ENCODE measurements at regions not wholly inside any gene's neighbourhood (a gene's known extent, or its start where the extent isn't known, plus 50 kb on each side); places are given as distances from the start of the nearest gene placed in this dataset.
"Not testable (repeated sequence)": the region's sequence is repeated elsewhere in the genome, so short reads cannot be mapped to it uniquely, and the experiment has no call there.

DNA sequence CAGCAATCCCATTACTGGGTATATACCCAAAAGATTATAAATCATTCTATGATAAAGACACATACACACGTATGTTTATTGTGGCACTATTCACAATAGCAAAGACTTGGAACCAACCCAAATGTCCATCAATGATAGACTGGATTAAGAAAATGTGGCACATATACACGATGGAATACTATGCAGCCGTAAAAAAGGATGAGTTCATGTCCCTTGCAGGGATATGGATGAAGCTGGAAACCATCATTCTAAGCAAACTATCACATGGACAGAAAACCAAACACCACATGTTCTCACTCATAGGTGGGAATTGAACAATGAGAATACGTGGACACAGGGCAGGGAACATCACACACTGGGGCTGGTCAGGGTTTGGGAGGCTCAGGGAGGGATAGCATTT, 87.4 kb upstream of the CAB39 start:
- TF ChIP-seq, protein P1, sequence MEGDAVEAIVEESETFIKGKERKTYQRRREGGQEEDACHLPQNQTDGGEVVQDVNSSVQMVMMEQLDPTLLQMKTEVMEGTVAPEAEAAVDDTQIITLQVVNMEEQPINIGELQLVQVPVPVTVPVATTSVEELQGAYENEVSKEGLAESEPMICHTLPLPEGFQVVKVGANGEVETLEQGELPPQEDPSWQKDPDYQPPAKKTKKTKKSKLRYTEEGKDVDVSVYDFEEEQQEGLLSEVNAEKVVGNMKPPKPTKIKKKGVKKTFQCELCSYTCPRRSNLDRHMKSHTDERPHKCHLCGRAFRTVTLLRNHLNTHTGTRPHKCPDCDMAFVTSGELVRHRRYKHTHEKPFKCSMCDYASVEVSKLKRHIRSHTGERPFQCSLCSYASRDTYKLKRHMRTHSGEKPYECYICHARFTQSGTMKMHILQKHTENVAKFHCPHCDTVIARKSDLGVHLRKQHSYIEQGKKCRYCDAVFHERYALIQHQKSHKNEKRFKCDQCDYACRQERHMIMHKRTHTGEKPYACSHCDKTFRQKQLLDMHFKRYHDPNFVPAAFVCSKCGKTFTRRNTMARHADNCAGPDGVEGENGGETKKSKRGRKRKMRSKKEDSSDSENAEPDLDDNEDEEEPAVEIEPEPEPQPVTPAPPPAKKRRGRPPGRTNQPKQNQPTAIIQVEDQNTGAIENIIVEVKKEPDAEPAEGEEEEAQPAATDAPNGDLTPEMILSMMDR (IDR thresholded peaks at IDR 0.05): not testable (repeated sequence)
- not testable (repeated sequence) for TF ChIP-seq SP1 (CRISPR knock-in tag; conservative IDR thresholded peaks at IDR 0.05)
- TF ChIP-seq, protein P2, sequence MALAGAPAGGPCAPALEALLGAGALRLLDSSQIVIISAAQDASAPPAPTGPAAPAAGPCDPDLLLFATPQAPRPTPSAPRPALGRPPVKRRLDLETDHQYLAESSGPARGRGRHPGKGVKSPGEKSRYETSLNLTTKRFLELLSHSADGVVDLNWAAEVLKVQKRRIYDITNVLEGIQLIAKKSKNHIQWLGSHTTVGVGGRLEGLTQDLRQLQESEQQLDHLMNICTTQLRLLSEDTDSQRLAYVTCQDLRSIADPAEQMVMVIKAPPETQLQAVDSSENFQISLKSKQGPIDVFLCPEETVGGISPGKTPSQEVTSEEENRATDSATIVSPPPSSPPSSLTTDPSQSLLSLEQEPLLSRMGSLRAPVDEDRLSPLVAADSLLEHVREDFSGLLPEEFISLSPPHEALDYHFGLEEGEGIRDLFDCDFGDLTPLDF (CRISPR knock-in tag; IDR thresholded peaks at IDR 0.05): not testable (repeated sequence)
